Cerebellar cortex (tissue), 1 donor: ENCODE measurements at regions not wholly inside any gene's neighbourhood (a gene's known extent, or its start where the extent isn't known, plus 50 kb on each side); places are given as distances from the start of the nearest gene placed in this dataset.
"Not testable (repeated sequence)": the region's sequence is repeated elsewhere in the genome, so short reads cannot be mapped to it uniquely, and the experiment has no call there.

Experiments used
- DNase-seq: peaks from one replicate; pipeline ENCODE4 v3.0.0-alpha.2; 2015; ENCODE audit warnings: low spot score

DNA sequence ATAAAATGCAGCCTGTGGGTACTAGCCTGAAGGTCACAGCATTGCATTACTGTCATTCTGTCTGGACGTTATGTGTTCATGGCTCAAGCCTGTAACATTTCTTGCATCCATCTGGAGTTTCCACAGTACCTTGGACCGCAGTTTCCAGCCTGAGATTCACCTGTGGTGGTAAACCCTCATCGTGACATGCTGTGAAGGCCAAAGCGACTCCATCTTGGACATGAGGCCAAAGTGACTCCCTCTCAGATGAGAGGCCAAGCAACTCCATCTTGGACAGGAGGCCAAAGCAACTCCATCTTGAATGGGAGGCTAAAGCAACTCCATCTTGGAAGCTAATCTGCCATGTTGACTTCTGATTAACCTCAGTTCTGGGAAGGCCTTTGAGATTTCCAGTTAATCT lies 257.7 kb upstream of the MYT1L start:
- no peak for DNase-seq

DNA sequence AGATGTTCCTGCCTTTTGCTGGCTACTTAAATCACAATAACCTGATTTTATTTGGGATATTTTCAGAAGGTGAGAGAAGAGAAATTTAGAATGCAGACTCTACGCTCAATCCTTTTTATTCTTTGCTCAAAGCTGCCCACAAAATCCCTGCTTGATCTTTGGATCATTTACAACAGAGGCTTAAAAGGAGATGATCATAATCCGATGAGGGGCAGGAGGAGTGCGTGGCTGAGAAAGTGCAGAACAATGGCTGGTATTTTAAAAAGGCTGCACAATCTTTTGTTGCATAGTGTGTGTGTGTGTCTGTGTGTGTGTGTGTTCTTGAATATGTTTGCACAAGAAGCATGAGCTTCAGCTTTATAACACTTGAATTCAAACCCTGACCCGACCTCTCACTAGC lies 256.3 kb upstream of the MYT1L start:
- DNase-seq, result no peak

GRCh38 chr2:2586931-2587330 lies 255.9 kb upstream of the MYT1L start:
- DNase-seq, result no peak

GRCh38 chr2:2586068-2586776 lies 255.1 kb upstream of the MYT1L start:
- DNase-seq, result no peak

GRCh38 chr2:2582998-2583545 lies 252.0 kb upstream of the MYT1L start:
- no peak for DNase-seq

DNA sequence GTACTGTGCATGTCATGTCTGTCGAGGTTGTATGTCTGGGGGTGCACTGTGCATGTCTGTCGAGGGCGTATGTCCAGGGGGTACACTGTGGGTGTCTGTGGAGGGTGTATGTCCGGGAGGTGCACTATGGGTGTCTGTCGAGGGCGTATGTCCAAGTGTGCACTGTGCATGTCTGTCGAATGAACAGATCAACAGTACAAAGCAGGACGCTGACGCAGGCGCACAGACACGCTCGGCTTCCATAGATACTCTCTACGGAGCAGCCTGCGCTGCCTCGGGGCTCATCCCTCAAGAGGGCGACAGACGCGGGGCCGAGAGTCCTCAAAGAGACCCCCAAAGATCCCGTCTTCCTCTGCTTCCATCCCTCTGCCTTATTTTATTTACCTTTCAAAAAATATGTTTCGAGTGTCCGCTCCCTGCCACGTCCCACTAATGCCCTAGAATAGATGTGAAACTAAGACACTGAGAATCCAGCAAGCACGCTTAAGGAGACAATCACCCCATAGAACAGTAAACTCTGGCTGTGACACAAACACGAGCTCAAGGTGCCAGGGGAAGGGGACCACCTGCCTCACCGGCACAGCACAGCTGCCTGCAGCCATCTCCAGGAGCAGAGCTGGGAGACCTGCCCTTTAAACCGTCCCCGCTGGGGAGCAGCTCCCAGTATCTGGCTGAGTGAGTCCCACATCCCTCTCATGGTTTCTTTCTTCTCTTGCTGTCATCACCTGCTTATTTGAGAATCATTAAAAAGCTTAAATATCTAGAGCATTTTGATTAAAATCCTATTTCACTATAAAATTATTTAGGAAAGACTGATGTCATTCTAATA lies 250.5 kb upstream of the MYT1L start:
- DNase-seq, result no peak

GRCh38 chr2:2580841-2581240 lies 249.8 kb upstream of the MYT1L start:
- not testable (repeated sequence) for DNase-seq

GRCh38 chr2:2580341-2580740 lies 249.3 kb upstream of the MYT1L start:
- DNase-seq, result no peak

DNA sequence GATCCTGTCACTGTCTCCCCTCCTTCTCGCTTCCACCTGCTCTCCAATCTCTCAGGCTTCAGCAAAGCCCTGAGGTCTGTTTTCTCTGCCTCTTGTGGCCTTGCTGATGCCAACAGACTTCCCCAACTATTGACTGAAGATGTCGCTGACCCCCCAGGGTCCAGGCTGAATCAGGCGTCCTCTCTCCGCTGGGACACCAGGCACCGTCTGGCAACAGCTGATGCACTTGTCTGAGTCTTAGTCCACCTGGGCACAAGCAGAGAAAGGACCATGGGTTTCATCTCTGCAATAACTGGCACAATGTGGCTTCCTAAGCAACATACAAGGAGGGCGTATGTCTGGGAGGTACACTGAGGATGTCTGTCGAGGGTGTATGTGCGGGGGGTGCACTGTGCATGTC lies 248.7 kb upstream of the MYT1L start:
- DNase-seq, result no peak

DNA sequence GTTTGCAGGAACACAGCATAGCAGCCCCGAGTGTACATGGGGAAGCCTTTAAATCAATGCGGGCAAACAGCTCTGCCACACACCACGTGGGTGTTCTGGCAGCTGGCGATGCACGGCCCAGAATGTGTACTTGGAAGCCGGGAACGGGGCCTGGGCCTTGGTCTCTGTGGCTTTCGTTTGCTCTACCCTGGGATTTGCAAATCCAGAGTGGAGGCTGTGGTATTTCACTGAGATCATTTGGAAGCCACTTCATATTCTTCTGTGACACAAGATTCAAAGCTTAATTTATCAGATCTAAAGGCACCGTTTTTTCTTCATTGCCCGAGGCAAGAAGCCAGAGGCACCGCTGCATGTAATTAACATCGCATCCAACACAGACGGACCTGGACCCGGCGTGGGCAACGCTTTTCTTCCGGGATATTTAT lies 246.3 kb upstream of the MYT1L start:
- peak; percentile 7 for DNase-seq

DNA sequence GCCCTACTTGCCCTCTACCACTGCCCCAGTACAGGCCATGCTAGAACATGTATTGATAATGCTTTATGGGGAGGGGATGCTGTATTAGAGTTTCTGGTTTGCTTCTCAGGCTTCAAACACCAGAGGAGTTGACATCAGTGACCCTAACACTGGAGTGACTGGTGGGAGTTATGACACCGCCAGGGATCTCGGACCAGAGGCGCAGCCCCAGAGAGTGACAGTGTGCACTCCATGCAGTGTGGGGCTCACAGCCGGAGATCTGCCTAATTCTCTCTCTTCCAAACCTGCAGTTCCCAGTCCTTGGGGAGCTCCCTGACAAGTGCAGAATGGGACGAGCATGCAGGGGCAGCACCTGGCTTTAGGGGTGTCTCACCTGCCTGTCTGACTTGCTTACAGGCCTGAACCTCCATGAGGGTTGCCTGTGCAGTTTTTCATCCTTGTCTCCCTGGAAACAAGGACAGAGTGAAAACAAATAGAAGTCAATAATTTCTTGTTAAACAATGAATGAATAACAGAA lies 244.9 kb upstream of the MYT1L start:
- no peak for DNase-seq

GRCh38 chr2:2575181-2575577 lies 244.1 kb upstream of the MYT1L start:
- DNase-seq, result no peak

GRCh38 chr2:2574401-2575180 lies 243.5 kb upstream of the MYT1L start:
- DNase-seq, result no peak

DNA sequence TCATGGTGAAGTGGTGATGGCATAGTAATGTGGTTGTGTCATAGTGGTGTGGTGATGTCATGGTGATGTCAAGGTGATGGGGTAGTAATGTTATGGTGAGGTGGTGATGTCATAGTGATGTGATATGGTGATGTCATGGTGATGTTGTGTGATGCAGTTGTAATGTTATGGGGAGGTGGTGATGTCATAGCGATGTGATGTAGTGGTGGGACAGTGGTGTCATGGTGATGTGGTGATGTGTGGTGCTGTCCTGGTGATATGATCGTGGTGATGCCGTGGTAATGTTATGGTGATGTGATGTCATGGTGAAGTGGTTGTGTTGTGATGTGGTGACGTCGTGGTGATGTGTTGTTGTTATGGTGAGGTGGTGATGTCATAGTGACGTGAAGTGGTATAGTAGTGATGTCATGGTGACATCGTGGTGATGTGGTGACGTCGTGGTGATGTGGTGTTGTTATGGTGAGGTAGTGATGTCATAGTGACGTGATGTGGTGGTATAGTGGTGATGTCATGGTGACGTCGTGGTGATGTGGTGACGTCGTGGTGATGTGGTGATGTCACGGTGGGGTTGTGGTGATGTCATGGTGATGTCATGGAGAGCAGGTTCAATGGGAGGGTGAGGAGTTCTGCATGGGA lies 242.7 kb upstream of the MYT1L start:
- no peak for DNase-seq

DNA sequence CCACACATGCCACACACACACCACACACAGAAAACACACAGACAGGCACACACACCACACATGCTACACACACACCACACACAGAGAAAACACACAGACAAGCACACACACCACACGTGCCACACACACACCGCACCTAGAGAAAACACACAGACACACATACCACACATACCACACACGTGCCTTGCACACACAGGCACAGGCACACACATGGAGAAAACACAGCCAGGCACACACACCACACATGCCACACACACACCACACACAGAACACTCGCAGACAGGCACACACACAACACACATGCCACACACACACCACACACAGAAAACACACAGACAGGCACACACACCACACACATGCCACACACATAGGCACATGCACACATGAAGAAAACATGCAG lies 242.1 kb upstream of the MYT1L start:
- no peak for DNase-seq

- DNase-seq, result no peak
These were observed 241.5 kb upstream of the MYT1L start for GRCh38 chr2:2572393-2573204.

- no peak for DNase-seq
These were observed 240.5 kb upstream of the MYT1L start for GRCh38 chr2:2571301-2572150.

DNA sequence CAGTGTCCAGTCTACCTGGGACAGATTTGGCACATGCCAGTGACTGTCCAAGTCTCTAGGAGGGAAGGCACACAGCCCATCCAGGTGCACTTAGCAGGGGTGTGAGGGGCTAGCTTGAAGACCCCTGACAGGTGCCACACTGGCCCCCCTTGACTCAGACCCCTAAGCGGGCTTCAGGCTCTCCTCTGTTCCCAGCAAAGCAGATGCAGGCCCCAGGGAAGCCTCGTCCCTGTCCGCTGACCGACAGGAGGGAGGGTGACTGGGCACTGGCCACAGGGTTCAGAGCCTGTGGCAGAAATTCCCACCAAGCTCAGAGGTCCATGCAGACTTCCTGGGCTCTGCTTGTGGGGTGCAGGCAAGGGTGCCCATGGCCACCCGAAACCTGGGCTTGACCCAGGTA lies 239.8 kb upstream of the MYT1L start:
- DNase-seq, result no peak

GRCh38 chr2:2570360-2570759 lies 239.3 kb upstream of the MYT1L start:
- no peak for DNase-seq

- no peak for DNase-seq
These were observed 238.8 kb upstream of the MYT1L start for GRCh38 chr2:2569836-2570235.
